HG03139 (cell line): ENCODE measurements at regions not wholly inside any gene's neighbourhood (a gene's known extent, or its start where the extent isn't known, plus 50 kb on each side); places are given as distances from the start of the nearest gene placed in this dataset.
"Not testable (repeated sequence)": the region's sequence is repeated elsewhere in the genome, so short reads cannot be mapped to it uniquely, and the experiment has no call there.

Experiments used
- ATAC-seq: cut with Tn5 transposase; IDR thresholded peaks from one replicate; pipeline ENCODE4 v1.9.1; 2021; ENCODE audit not compliant: unreplicated experiment

- ATAC-seq, result no peak
Measured at GRCh38 chr17:71635187-71635586, 485.6 kb upstream of the SOX9 start.

- ATAC-seq, result no peak
Measured at GRCh38 chr17:71636644-71637043, 484.2 kb upstream of the SOX9 start.

- ATAC-seq, result no peak
Measured at GRCh38 chr17:71638668-71639067, 482.2 kb upstream of the SOX9 start.

- ATAC-seq, result no peak
Measured at GRCh38 chr17:71639865-71640264, 481.0 kb upstream of the SOX9 start.

GRCh38 chr17:71646890-71647289, 473.9 kb upstream of the SOX9 start:
- ATAC-seq, result not testable (repeated sequence)

GRCh38 chr17:71648342-71648741, 472.5 kb upstream of the SOX9 start:
- not testable (repeated sequence) for ATAC-seq

- ATAC-seq, result no peak
Measured at GRCh38 chr17:71649941-71650350, 470.9 kb upstream of the SOX9 start.

GRCh38 chr17:71655542-71655941, 465.3 kb upstream of the SOX9 start:
- no peak for ATAC-seq

GRCh38 chr17:71656964-71657858, 463.6 kb upstream of the SOX9 start:
- no peak for ATAC-seq

- no peak for ATAC-seq
Measured at GRCh38 chr17:71658996-71659395, 461.8 kb upstream of the SOX9 start.

GRCh38 chr17:71664861-71665260, 456.0 kb upstream of the SOX9 start:
- no peak for ATAC-seq

GRCh38 chr17:71666047-71666446, 454.8 kb upstream of the SOX9 start:
- no peak for ATAC-seq

- ATAC-seq, result no peak
Measured at GRCh38 chr17:71667661-71668060, 453.2 kb upstream of the SOX9 start.

- no peak for ATAC-seq
Measured at GRCh38 chr17:71668807-71669206, 452.0 kb upstream of the SOX9 start.

GRCh38 chr17:71677439-71677838, 443.4 kb upstream of the SOX9 start:
- no peak for ATAC-seq

GRCh38 chr17:71679832-71680231, 441.0 kb upstream of the SOX9 start:
- no peak for ATAC-seq

- no peak for ATAC-seq
Measured at GRCh38 chr17:71681427-71682173, 439.2 kb upstream of the SOX9 start.

- ATAC-seq, result no peak
Measured at GRCh38 chr17:71682174-71682494, 438.7 kb upstream of the SOX9 start.

GRCh38 chr17:71689782-71690181, 431.0 kb upstream of the SOX9 start:
- no peak for ATAC-seq

GRCh38 chr17:71699907-71700306, 420.9 kb upstream of the SOX9 start:
- ATAC-seq, result no peak

GRCh38 chr17:71703701-71704100, 417.1 kb upstream of the SOX9 start:
- no peak for ATAC-seq

- ATAC-seq, result no peak
Measured at GRCh38 chr17:71709271-71709890, 411.4 kb upstream of the SOX9 start.
